Neural cell (in vitro differentiated cells): ENCODE measurements at regions not wholly inside any gene's neighbourhood (a gene's known extent, or its start where the extent isn't known, plus 50 kb on each side); places are given as distances from the start of the nearest gene placed in this dataset.

Source experiments
- H2AFZ ChIP-seq: fragments of 200-600, 300-800 bp; sonication (generic), shearing (Covaris generic); 2 replicates; pipeline ENCODE4 v1.6.0; 2014; ENCODE audit warnings: low read depth, mild to moderate bottlenecking, antibody characterized with exemption, low read length, moderate library complexity
- H3F3A ChIP-seq: fragments of 200-600 bp; shearing (Covaris generic); 2 replicates; pipeline ENCODE4 v1.6.1; 2016; ENCODE audit warnings: mild to moderate bottlenecking, moderate library complexity, mixed read lengths, antibody characterized with exemption, low read length; ENCODE audit not compliant: insufficient read depth, poor library complexity, severe bottlenecking
- H3K27ac ChIP-seq: fragments of 200-600, 300-800 bp; sonication (generic), shearing (Covaris generic); 2 replicates; pipeline ENCODE4 v1.5.1; 2014; ENCODE audit warnings: mild to moderate bottlenecking, low read length, moderate library complexity
- H3K27me3 ChIP-seq: fragments of 300-800, 200-600 bp; sonication (generic), shearing (Covaris generic); 2 replicates; pipeline ENCODE4 v1.6.0; 2014; ENCODE audit warnings: mild to moderate bottlenecking, low read depth, low read length, moderate library complexity; ENCODE audit not compliant: insufficient read depth
- H3K36me3 ChIP-seq: fragments of 300-800, 200-600 bp; sonication (generic), shearing (Covaris generic); 2 replicates; pipeline ENCODE4 v1.5.1; 2014; ENCODE audit warnings: mild to moderate bottlenecking, antibody characterized with exemption, low read length, moderate library complexity; ENCODE audit not compliant: insufficient read depth
- H3K4me2 ChIP-seq: fragments of 300-800, 200-600 bp; sonication (generic), shearing (Covaris generic); 2 replicates; pipeline ENCODE4 v1.6.0; 2014; ENCODE audit warnings: mild to moderate bottlenecking, low read length
- H3K4me3 ChIP-seq: fragments of 300-800, 200-600 bp; sonication (generic), shearing (Covaris generic); 2 replicates; pipeline ENCODE4 v1.5.1; 2014; ENCODE audit warnings: mild to moderate bottlenecking, low read length, moderate library complexity
- H3K79me2 ChIP-seq: fragments of 200-600 bp; shearing (Covaris generic); replicated peaks from 2 replicates; pipeline ENCODE4 v1.6.0; 2014; ENCODE audit warnings: mild to moderate bottlenecking, low read length, moderate library complexity; ENCODE audit not compliant: insufficient read depth
- H3K9ac ChIP-seq: fragments of 300-800, 200-600 bp; sonication (generic), shearing (Covaris generic); 2 replicates; pipeline ENCODE4 v1.6.1; 2016; ENCODE audit warnings: mild to moderate bottlenecking, low read length, mixed read lengths
- H3K9me2 ChIP-seq: fragments of 200-600 bp; shearing (Covaris generic); 2 replicates; pipeline ENCODE4 v1.6.1; 2016; ENCODE audit warnings: mild to moderate bottlenecking, low read length, mixed read lengths; ENCODE audit not compliant: insufficient read depth
- H3K9me3 ChIP-seq: fragments of 200-600, 300-800 bp; sonication (generic), shearing (Covaris generic); 2 replicates; pipeline ENCODE4 v1.6.1; 2016; ENCODE audit warnings: mild to moderate bottlenecking, mixed run types, low read length, moderate library complexity, mixed read lengths
- H4K20me1 ChIP-seq: fragments of 200-600 bp; shearing (Covaris generic); 2 replicates; pipeline ENCODE4 v1.6.1; 2016; ENCODE audit warnings: mild to moderate bottlenecking, mixed run types; ENCODE audit not compliant: insufficient read depth
- CTCF ChIP-seq: fragments of 450-650 bp; IDR thresholded peaks from 2 replicates; pipeline ENCODE4 v1.5.1; 2014; ENCODE audit warnings: antibody characterized with exemption, mild to moderate bottlenecking, moderate library complexity; ENCODE audit not compliant: poor library complexity, severe bottlenecking
- EP300 ChIP-seq: fragments of 450-650 bp; conservative IDR thresholded peaks from 2 replicates; pipeline ENCODE4 v1.6.1; 2014; ENCODE audit warnings: antibody characterized with exemption, mild to moderate bottlenecking, moderate library complexity; ENCODE audit not compliant: poor library complexity, severe bottlenecking
- EZH2 ChIP-seq: fragments of 200-600, 300-800 bp; shearing (Covaris generic), sonication (generic); IDR thresholded peaks from 2 replicates; pipeline ENCODE4 v1.6.1; 2014; ENCODE audit warnings: antibody characterized with exemption, low read length, borderline replicate concordance, mild to moderate bottlenecking; ENCODE audit not compliant: insufficient read depth, poor library complexity, severe bottlenecking
- MXI1 ChIP-seq: fragments of 450-650 bp; conservative IDR thresholded peaks from 2 replicates; pipeline ENCODE4 v1.6.1; 2014; ENCODE audit warnings: antibody characterized with exemption, mild to moderate bottlenecking; ENCODE audit not compliant: poor library complexity, severe bottlenecking
- POLR2AphosphoS5 ChIP-seq: IDR thresholded peaks from 2 replicates; pipeline ENCODE4 v1.6.1; 2012
- RAD21 ChIP-seq: fragments of 450-650 bp; conservative IDR thresholded peaks from 2 replicates; pipeline ENCODE4 v1.6.1; 2014; ENCODE audit warnings: antibody characterized with exemption, mild to moderate bottlenecking, moderate library complexity
- REST ChIP-seq: IDR thresholded peaks from 2 replicates; pipeline ENCODE4 v1.6.1; 2012; ENCODE audit warnings: borderline replicate concordance
- SMC3 ChIP-seq: fragments of 450-650 bp; conservative IDR thresholded peaks from 2 replicates; pipeline ENCODE4 v1.6.1; 2014; ENCODE audit warnings: antibody characterized with exemption, mild to moderate bottlenecking, moderate library complexity; ENCODE audit not compliant: poor library complexity
- TAF1 ChIP-seq: IDR thresholded peaks from 2 replicates; pipeline ENCODE4 v1.6.1; 2012; ENCODE audit warnings: low read depth

GRCh38 chr2:164189851-164190250, 431.4 kb downstream of the GRB14 start:
- H3K79me2 ChIP-seq: no peaks in the 10 kb centered on the region
- no peaks in the 10 kb centered on the region for H3F3A ChIP-seq
- no peak overlapping the region for H2AFZ ChIP-seq
- H4K20me1 ChIP-seq: no peaks in the 10 kb centered on the region
- no peak overlapping the region for H3K4me3 ChIP-seq
- TF ChIP-seq TAF1 (no peak), CTCF (no peak), EP300 (no peak), POLR2AphosphoS5 (no peak), RAD21 (no peak), MXI1 (no peak), EZH2 (no peak), SMC3 (no peak), REST (no peak)
- no peak overlapping the region for H3K9ac ChIP-seq
- no peaks in the 10 kb centered on the region for H3K27me3 ChIP-seq
- H3K36me3 ChIP-seq: no peaks in the 10 kb centered on the region
- no peaks in the 10 kb centered on the region for H3K9me3 ChIP-seq
- no peak overlapping the region for H3K27ac ChIP-seq
- H3K9me2 ChIP-seq: no peaks in the 10 kb centered on the region
- H3K4me2 ChIP-seq: no peak overlapping the region

GRCh38 chr2:164187121-164187520, 434.2 kb downstream of the GRB14 start:
- Histone ChIP-seq H3K27ac (no peak overlapping the region), H4K20me1 (no peaks in the 10 kb centered on the region), H3K9me2 (no peaks in the 10 kb centered on the region), H2AFZ (no peak overlapping the region), H3F3A (no peaks in the 10 kb centered on the region), H3K27me3 (no peaks in the 10 kb centered on the region), H3K9me3 (no peaks in the 10 kb centered on the region), H3K4me3 (no peak overlapping the region), H3K36me3 (no peaks in the 10 kb centered on the region), H3K79me2 (no peaks in the 10 kb centered on the region), H3K9ac (no peak overlapping the region), H3K4me2 (no peak overlapping the region)
- TF ChIP-seq MXI1 (no peak), SMC3 (no peak), TAF1 (no peak), REST (no peak), CTCF (no peak), EZH2 (no peak), EP300 (no peak), POLR2AphosphoS5 (no peak), RAD21 (no peak)
